GM12892 (cell line): ENCODE measurements at regions not wholly inside any gene's neighbourhood (a gene's known extent, or its start where the extent isn't known, plus 50 kb on each side); places are given as distances from the start of the nearest gene placed in this dataset.

ENCODE experiments used
- POLR2A ChIP-seq: IDR thresholded peaks from 2 replicates; pipeline ENCODE4 v1.6.1; 2011; ENCODE audit warnings: low read depth, low read length, control low read depth
- POLR2AphosphoS5 ChIP-seq: IDR thresholded peaks from 2 replicates; pipeline ENCODE4 v1.6.1; 2011; ENCODE audit warnings: low read depth, low read length, control low read depth

DNA sequence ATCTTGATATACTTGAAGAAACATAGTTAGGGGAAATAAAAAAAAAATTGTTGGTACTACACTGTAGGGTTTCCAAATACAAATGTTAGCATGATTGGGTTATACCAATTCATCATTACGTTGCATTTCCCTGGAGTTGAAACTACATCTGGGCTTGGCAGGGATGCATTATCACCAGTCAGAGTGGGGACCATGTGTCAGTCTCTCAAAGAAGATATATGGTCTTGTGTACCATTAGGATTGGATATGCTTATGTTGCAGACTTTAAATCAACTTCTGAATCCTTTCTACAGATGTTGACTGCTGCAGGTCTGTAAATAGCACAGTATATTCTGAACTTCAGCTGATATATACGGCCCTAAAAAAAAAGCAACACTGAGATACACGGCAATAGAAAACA, 188.5 kb downstream of the SLIT2 start:
- TF ChIP-seq POLR2A: no peak
- no peak for TF ChIP-seq POLR2AphosphoS5
